SK-N-MC (cell line): ENCODE measurements at regions not wholly inside any gene's neighbourhood (a gene's known extent, or its start where the extent isn't known, plus 50 kb on each side); places are given as distances from the start of the nearest gene placed in this dataset.

Experiments
- EZH2 ChIP-seq: fragments of 200-600 bp; sonication (generic); IDR thresholded peaks from one replicate; pipeline ENCODE4 v1.6.1; 2017; ENCODE audit warnings: antibody characterized with exemption
- FOXP2 ChIP-seq: optimal IDR thresholded peaks from 2 replicates; pipeline ENCODE3; 2011; ENCODE audit warnings: mild to moderate bottlenecking, moderate library complexity; ENCODE audit not compliant: insufficient read depth; ENCODE audit errors: extremely low read length, control extremely low read depth
- POLR2AphosphoS5 ChIP-seq: IDR thresholded peaks from 2 replicates; pipeline ENCODE4 v1.6.1; 2012; ENCODE audit warnings: mild to moderate bottlenecking, low read depth, low read length, borderline replicate concordance

DNA sequence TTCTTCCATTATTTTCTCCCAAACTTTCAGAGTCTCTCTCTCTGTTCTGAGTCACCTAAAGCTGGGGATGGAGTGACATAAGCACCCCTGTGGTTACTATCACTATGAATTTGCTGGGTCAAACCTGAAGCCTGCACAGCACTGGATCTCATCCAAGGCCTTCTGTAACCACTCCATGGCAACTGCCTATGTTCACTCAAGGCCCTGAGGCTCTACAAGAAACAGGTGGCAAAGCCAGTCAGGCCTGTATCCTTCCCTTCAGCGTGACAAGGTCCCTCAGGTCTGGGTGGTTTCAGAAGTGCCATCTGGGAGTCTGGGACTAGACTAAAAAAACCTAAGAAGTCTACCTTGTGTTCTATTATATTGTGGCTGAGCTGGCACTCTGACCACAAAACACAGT is 1278.8 kb upstream of the EYS start:
- TF ChIP-seq EZH2 (no peak), POLR2AphosphoS5 (no peak), FOXP2 (no peak)
